Cardiac fibroblast (primary cell): ENCODE measurements at regions not wholly inside any gene's neighbourhood (a gene's known extent, or its start where the extent isn't known, plus 50 kb on each side); places are given as distances from the start of the nearest gene placed in this dataset.

ENCODE experiments used
- DNase-seq, 2 donors: peaks; one replicate each; pipeline versions ENCODE4 v3.0.0 to v3.0.0-alpha.2; 2010; ENCODE audit warnings: low read depth in 2 of 2
- H3K4me3 ChIP-seq, 2 donors: replicated peaks in 1 of 2; 1 replicate in 1 of 2; 2 replicates in 1 of 2; pipeline ENCODE4 v1.5.1; 2011; ENCODE audit warnings: low read depth in 2 of 2, low read length in 2 of 2, mild to moderate bottlenecking in 2 of 2, moderate library complexity in 1 of 2
- CTCF ChIP-seq: IDR thresholded peaks from one replicate; pipeline ENCODE4 v1.5.1; 2011; ENCODE audit warnings: low read depth, mild to moderate bottlenecking, low read length, inconsistent platforms

DNA sequence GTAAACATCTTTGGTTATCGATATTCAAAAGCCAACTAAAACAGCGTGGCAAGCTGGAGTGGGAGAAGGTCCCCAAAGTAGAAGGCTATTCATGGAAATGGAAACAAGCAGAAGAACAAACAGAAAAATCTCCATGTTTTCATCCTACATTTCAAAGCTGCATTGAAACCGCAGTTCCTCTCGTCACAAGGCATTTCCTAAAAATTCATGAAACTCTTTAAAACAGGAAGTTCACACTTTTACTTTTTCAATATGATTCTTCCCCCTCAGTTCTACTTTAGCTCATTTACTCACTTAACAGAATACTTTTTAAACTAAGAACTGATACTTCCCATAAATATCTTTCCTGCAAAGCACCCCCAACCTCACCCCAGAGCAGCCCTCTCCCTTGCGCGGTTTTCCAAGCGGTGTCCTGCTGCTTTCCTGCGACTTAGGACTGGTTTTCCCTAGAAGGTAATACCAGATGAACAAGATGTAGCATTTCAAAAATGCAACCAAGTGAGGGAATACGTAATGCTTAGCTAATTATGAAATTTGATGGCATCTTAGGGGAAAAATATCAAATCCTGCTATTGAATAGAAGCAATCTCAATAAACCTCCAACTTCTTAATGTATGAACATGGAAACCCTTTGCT is 228.3 kb upstream of the PKN2 start:
- no peak for TF ChIP-seq CTCF
- no peak overlapping the region for H3K4me3 ChIP-seq
- DNase-seq, result no peak

GRCh38 chr1:88457197-88457596 is 226.9 kb upstream of the PKN2 start:
- TF ChIP-seq CTCF, result no peak
- DNase-seq, result no peak
- H3K4me3 ChIP-seq, result no peak overlapping the region

DNA sequence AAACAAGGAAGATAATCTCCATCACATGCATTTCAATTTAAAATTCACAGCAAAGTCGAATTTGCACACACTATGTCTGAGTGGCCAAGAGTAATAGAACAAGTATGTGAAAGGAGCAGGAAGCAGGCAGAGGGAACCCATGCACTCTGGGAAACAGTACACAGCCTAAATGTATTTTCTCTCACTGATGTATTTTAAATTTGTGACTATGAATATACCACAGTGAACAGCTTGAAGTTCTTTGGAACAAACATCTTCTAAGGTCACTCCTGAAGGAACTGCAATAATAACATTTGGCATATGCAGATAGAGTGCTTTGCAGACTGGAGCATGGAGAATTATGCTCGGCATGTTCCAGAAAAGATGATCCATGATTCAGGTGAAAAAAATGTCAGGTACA is 223.1 kb upstream of the PKN2 start:
- no peak for DNase-seq
- no peak for TF ChIP-seq CTCF
- no peak overlapping the region for H3K4me3 ChIP-seq

DNA sequence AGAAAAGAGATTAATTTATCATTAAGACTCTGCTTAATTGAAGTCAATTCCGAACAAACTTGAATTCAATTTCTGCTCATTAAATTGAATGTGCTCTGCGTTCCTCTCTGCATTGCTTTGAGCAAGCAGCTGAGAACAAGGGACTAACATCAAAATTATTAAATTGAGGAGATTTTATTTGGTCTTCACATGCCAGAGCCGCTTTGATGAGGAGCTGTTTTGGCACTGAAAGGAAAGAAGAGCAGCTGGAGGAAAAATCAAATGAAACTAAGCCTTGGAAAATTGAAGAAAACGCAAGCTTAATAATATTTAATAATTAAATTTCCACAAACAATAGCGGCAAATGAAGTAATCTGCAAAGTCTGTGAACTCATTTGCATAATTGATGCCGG is 222.0 kb upstream of the PKN2 start:
- TF ChIP-seq CTCF, result no peak
- H3K4me3 ChIP-seq, result peak overlapping the region; percentile 23 to 36

GRCh38 chr1:88462488-88463261 is 221.4 kb upstream of the PKN2 start:
- TF ChIP-seq CTCF, result no peak
- peak overlapping the region; percentile 31 to 36 for H3K4me3 ChIP-seq
- DNase-seq, result peak; percentile 19 to 29

More for the DNA sequence above, 222.0 kb upstream of the PKN2 start:
- no peak for DNase-seq

- TF ChIP-seq CTCF, result no peak
- DNase-seq, result peak in 1 of 2 donors; percentile 1
- H3K4me3 ChIP-seq, result no peak overlapping the region
Measured at GRCh38 chr1:88463401-88463985, 220.6 kb upstream of the PKN2 start.
